T-cell (primary cell): ENCODE measurements at regions not wholly inside any gene's neighbourhood (a gene's known extent, or its start where the extent isn't known, plus 50 kb on each side); places are given as distances from the start of the nearest gene placed in this dataset.
"Not testable (repeated sequence)": the region's sequence is repeated elsewhere in the genome, so short reads cannot be mapped to it uniquely, and the experiment has no call there.

Experiments used
- ATAC-seq, 4 experiments: fragments of 200-7000 bp in 3 of 4; fragments of 150-1000 bp in 1 of 4; cut with Tn5 transposase; replicated peaks in 1 of 4; 1 replicate in 3 of 4; 2 replicates in 1 of 4; pipeline ENCODE4 v1.10.0; 2021; ENCODE audit warnings: moderate library complexity in 3 of 4, mild to moderate bottlenecking in 2 of 4, moderate number of reproducible peaks in 1 of 4
- CTCF ChIA-PET, 2 donors: fragments of 300-600 bp; sonication (Branson Sonifier 250); formaldehyde crosslinking; loops; one replicate each; lab custom pipeline; 2022; ENCODE audit warnings: antibody characterized with exemption in 2 of 2; lab: Charles Lee
- POLR2A ChIA-PET, 2 donors: fragments of 300-600 bp; sonication (Branson Sonifier 250); formaldehyde crosslinking; loops; one replicate each; lab custom pipeline; 2022; ENCODE audit warnings: antibody characterized with exemption in 2 of 2; lab: Charles Lee
- DNase-seq, 35 experiments: peaks; one replicate each; pipeline versions ENCODE4 v3.0.0 to v3.0.0-alpha.2; 2013 to 2023
- H3K27ac ChIP-seq: one replicate; pipeline ENCODE4 v1.5.1; 2013; ENCODE audit warnings: low read length
- H3K27me3 ChIP-seq, 2 experiments: replicated peaks in 1 of 2; 1 replicate in 1 of 2; 2 replicates in 1 of 2; pipeline versions ENCODE4 v1.6.1 to v1.7.0; 2013; ENCODE audit warnings: low read length in 1 of 2, mixed read lengths in 1 of 2; ENCODE audit not compliant: control insufficient read depth in 2 of 2, insufficient read depth in 2 of 2; ENCODE audit errors: extremely low read depth in 1 of 2
- H3K36me3 ChIP-seq, 2 donors: 1 replicate in 1 of 2; 2 replicates in 1 of 2; pipeline versions ENCODE4 v1.6.1 to v1.7.0; 2013; ENCODE audit warnings: low read length in 1 of 2; ENCODE audit not compliant: control insufficient read depth in 2 of 2, insufficient read depth in 1 of 2; ENCODE audit errors: extremely low read depth in 1 of 2
- H3K4me1 ChIP-seq, 2 experiments: 1 replicate in 1 of 2; 2 replicates in 1 of 2; pipeline versions ENCODE4 v1.6.1 to v1.7.0; 2013; ENCODE audit warnings: low read length in 2 of 2, mixed read lengths in 1 of 2; ENCODE audit not compliant: insufficient read depth in 2 of 2, control insufficient read depth in 1 of 2; ENCODE audit errors: extremely low read depth in 1 of 2
- H3K4me3 ChIP-seq, 2 donors: 1 replicate in 1 of 2; 2 replicates in 1 of 2; pipeline versions ENCODE4 v1.5.1 to v1.7.0; 2013; ENCODE audit warnings: mild to moderate bottlenecking in 2 of 2, low read length in 1 of 2, moderate library complexity in 1 of 2; ENCODE audit not compliant: control insufficient read depth in 1 of 2; ENCODE audit errors: extremely low read depth in 1 of 2
- H3K9me3 ChIP-seq: 2 replicates; pipeline ENCODE4 v1.7.0; 2013
- H3K27ac Mint-ChIP-seq, 2 donors: one replicate each; pipeline ENCODE4 v1.8.0; 2020 to 2021; ENCODE audit warnings: mild to moderate bottlenecking in 2 of 2, mixed read lengths in 2 of 2
- H3K27me3 Mint-ChIP-seq, 2 donors: one replicate each; pipeline ENCODE4 v1.8.0; 2021 to 2022; ENCODE audit warnings: mixed read lengths in 2 of 2
- H3K36me3 Mint-ChIP-seq: one replicate; pipeline ENCODE4 v1.8.0; 2021; ENCODE audit warnings: mixed read lengths
- H3K4me1 Mint-ChIP-seq, 3 donors: one replicate each; pipeline ENCODE4 v1.8.0; 2020 to 2022; ENCODE audit warnings: mixed read lengths in 3 of 3, mild to moderate bottlenecking in 1 of 3
- H3K4me3 Mint-ChIP-seq, 3 donors: one replicate each; pipeline ENCODE4 v1.8.0; 2020 to 2022; ENCODE audit warnings: mild to moderate bottlenecking in 3 of 3, mixed read lengths in 3 of 3, moderate library complexity in 3 of 3
- H3K9me3 Mint-ChIP-seq, 3 donors: one replicate each; pipeline ENCODE4 v1.8.0; 2020 to 2022; ENCODE audit warnings: mixed read lengths in 3 of 3
- WGBS: methylation state at CpG from one replicate; pipeline ENCODE4 v1.1.5; 2013; ENCODE audit warnings: missing lambda C conversion rate; ENCODE audit not compliant: insufficient coverage; 5-methylcytosine and 5-hydroxymethylcytosine counted together

DNA sequence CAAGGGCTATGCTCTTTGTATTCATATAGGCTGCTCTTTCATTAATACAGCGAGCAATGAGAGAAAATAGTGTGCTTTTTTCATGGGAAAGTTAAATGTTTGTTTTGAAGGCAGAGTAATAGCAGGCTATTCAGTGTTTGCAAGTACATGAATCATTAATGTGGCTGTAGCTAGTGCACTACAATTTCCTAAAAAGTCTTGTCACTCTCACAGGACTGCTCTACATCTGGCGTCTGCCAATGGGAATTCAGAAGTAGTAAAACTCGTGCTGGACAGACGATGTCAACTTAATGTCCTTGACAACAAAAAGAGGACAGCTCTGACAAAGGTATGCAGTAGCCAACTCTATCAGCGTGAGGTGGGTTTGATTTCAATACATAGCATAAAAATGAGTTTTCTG lies 68.9 kb downstream of the CCDC74A start:
- H3K4me3 Mint-ChIP-seq, H3K27me3 ChIP-seq, H3K36me3 Mint-ChIP-seq, H3K27ac ChIP-seq, H3K4me3 ChIP-seq, H3K4me1 ChIP-seq, H3K27ac Mint-ChIP-seq, DNase-seq, CTCF ChIA-PET, H3K4me1 Mint-ChIP-seq, H3K36me3 ChIP-seq, POLR2A ChIA-PET, H3K9me3 Mint-ChIP-seq, H3K9me3 ChIP-seq, ATAC-seq: not testable (repeated sequence)
- no CpG with 5 or more reads among the region's 5 CpGs for WGBS
- peaks cover 17 to 18% of the 10 kb centered on the region in 2 donors for H3K27me3 Mint-ChIP-seq

GRCh38 chr2:131602444-131602843 lies 74.8 kb downstream of the CCDC74A start:
- POLR2A ChIA-PET, H3K9me3 ChIP-seq, H3K4me1 ChIP-seq, H3K36me3 ChIP-seq, H3K36me3 Mint-ChIP-seq, ATAC-seq, H3K27me3 ChIP-seq, DNase-seq, H3K4me1 Mint-ChIP-seq, H3K9me3 Mint-ChIP-seq, H3K4me3 ChIP-seq, CTCF ChIA-PET, H3K27ac ChIP-seq, H3K4me3 Mint-ChIP-seq, H3K27ac Mint-ChIP-seq: not testable (repeated sequence)
- WGBS, result no CpG with 5 or more reads among the region's 5 CpGs
- peaks cover 20 to 33% of the 10 kb centered on the region in 2 donors for H3K27me3 Mint-ChIP-seq

- H3K27me3 Mint-ChIP-seq, result peaks cover 29 to 39% of the 10 kb centered on the region in 2 donors
- H3K27ac ChIP-seq, H3K9me3 ChIP-seq, CTCF ChIA-PET, H3K27me3 ChIP-seq, H3K9me3 Mint-ChIP-seq, DNase-seq, H3K4me3 Mint-ChIP-seq, H3K4me1 ChIP-seq, H3K36me3 Mint-ChIP-seq, ATAC-seq, H3K36me3 ChIP-seq, H3K4me1 Mint-ChIP-seq, H3K4me3 ChIP-seq, POLR2A ChIA-PET, H3K27ac Mint-ChIP-seq: not testable (repeated sequence)
- no CpG with 5 or more reads among the region's 2 CpGs for WGBS
Observed at GRCh38 chr2:131604652-131605051, 77.0 kb downstream of the CCDC74A start.

DNA sequence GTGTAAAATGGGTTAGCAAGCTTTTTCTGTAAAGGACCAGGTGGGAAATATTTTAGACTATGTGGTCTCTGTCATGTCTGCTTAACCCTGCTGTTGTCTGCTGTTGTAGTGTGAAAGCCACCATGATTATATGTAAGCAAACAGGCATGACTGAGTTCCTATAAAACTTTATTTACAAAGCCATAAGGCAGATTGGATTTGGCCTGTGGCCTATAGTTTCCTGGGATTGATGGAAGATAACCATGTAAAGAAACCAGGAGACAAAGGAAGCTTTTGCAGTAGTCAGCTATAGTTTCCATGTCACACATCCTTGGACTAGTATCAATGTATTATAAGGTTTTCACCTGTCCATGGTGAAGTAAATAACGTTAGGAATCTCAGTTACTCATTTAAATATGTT lies 78.7 kb downstream of the CCDC74A start:
- H3K27ac ChIP-seq, CTCF ChIA-PET, H3K9me3 ChIP-seq, H3K27me3 ChIP-seq, H3K36me3 ChIP-seq, ATAC-seq, H3K27ac Mint-ChIP-seq, H3K4me3 ChIP-seq, DNase-seq, POLR2A ChIA-PET, H3K4me3 Mint-ChIP-seq, H3K4me1 Mint-ChIP-seq, H3K9me3 Mint-ChIP-seq, H3K36me3 Mint-ChIP-seq, H3K4me1 ChIP-seq: not testable (repeated sequence)
- no CpG with 5 or more reads among the region's 1 CpG for WGBS
- H3K27me3 Mint-ChIP-seq, result peaks cover 28 to 34% of the 10 kb centered on the region in 2 donors

- DNase-seq, POLR2A ChIA-PET, CTCF ChIA-PET, H3K4me3 Mint-ChIP-seq, H3K36me3 Mint-ChIP-seq, H3K4me1 Mint-ChIP-seq, H3K4me3 ChIP-seq, H3K36me3 ChIP-seq, H3K9me3 Mint-ChIP-seq, H3K27ac Mint-ChIP-seq, ATAC-seq, H3K9me3 ChIP-seq, H3K4me1 ChIP-seq, H3K27me3 ChIP-seq, H3K27ac ChIP-seq: not testable (repeated sequence)
- 80% methylated on average over 2 of the region's 5 CpGs for WGBS
- H3K27me3 Mint-ChIP-seq, result peaks cover 26 to 30% of the 10 kb centered on the region in 2 donors
Observed at GRCh38 chr2:131607056-131607455, 79.4 kb downstream of the CCDC74A start.

DNA sequence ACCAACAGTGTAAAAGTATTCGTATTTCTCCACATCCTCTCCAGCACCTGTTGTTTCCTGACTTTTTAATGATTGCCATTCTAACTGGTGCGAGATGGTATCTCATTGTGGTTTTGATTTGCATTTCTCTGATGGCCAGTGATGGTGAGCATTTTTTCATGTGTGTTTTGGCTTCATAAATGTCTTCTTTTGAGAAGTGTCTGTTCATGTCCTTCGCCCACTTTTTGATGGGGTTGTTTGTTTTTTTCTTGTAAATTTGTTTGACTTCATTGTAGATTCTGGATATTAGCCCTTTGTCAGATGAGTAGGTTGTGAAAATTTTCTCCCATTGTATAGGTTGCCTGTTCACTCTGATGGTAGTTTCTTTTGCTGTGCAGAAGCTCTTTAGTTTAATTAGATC lies 86.9 kb downstream of the CCDC74A start:
- H3K4me3 Mint-ChIP-seq, H3K4me3 ChIP-seq, H3K9me3 Mint-ChIP-seq, CTCF ChIA-PET, H3K36me3 Mint-ChIP-seq, H3K36me3 ChIP-seq, H3K27ac Mint-ChIP-seq, ATAC-seq, H3K27me3 ChIP-seq, POLR2A ChIA-PET, H3K4me1 Mint-ChIP-seq, DNase-seq, H3K4me1 ChIP-seq, H3K27ac ChIP-seq, H3K9me3 ChIP-seq: not testable (repeated sequence)
- no CpG with 5 or more reads among the region's 3 CpGs for WGBS
- peaks cover 14 to 18% of the 10 kb centered on the region in 2 donors for H3K27me3 Mint-ChIP-seq

DNA sequence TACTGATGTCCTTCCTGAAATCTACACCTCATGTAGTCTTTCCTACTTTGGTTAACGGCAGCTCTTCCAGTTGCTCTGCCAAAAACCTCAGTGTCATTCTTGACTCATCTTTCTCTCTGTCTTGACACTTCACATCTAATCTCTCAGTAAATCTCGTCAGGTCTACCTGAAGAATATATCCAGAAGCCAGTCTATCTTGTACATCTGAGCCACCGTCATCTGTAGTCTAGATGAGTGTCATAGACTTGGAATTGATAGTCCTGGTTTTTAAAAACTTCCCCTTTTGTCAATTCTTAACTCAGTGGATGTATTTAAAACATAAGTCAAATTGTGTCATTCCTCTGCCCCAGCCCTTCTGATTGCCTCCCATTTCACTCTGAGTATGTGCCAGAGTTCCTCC lies 90.6 kb downstream of the CCDC74A start:
- POLR2A ChIA-PET, H3K4me3 Mint-ChIP-seq, H3K9me3 ChIP-seq, H3K9me3 Mint-ChIP-seq, H3K27ac ChIP-seq, H3K4me1 Mint-ChIP-seq, H3K27ac Mint-ChIP-seq, DNase-seq, H3K4me1 ChIP-seq, ATAC-seq, H3K36me3 Mint-ChIP-seq, H3K27me3 ChIP-seq, CTCF ChIA-PET, H3K4me3 ChIP-seq, H3K36me3 ChIP-seq: not testable (repeated sequence)
- H3K27me3 Mint-ChIP-seq, result peaks cover 20 to 21% of the 10 kb centered on the region in 2 donors
- WGBS, result no CpG with 5 or more reads among the region's 3 CpGs
